T-helper 17 cell (primary cell): ENCODE measurements at regions not wholly inside any gene's neighbourhood (a gene's known extent, or its start where the extent isn't known, plus 50 kb on each side); places are given as distances from the start of the nearest gene placed in this dataset.
"Not testable (repeated sequence)": the region's sequence is repeated elsewhere in the genome, so short reads cannot be mapped to it uniquely, and the experiment has no call there.

ENCODE experiments used
- ATAC-seq: fragments of 150-1000 bp; cut with Tn5 transposase; 2 replicates; pipeline ENCODE4 v1.10.0; 2021; ENCODE audit warnings: mild to moderate bottlenecking, moderate library complexity
- DNase-seq, 3 donors: peaks; one replicate each; pipeline versions ENCODE4 v3.0.0 to v3.0.0-alpha.2; 2020 to 2021
- H3K9me3 ChIP-seq: one replicate; pipeline ENCODE4 v1.7.0; 2013; ENCODE audit warnings: low read length, mild to moderate bottlenecking; ENCODE audit not compliant: control insufficient read depth, poor library complexity, severe bottlenecking
- H3K27ac Mint-ChIP-seq: one replicate; pipeline ENCODE4 v1.8.0; 2022; ENCODE audit warnings: mild to moderate bottlenecking, moderate library complexity, mixed read lengths
- H3K27me3 Mint-ChIP-seq: one replicate; pipeline ENCODE4 v1.8.0; 2022; ENCODE audit warnings: mixed read lengths
- H3K36me3 Mint-ChIP-seq: one replicate; pipeline ENCODE4 v1.8.0; 2022; ENCODE audit warnings: low read depth, mixed read lengths
- H3K4me1 Mint-ChIP-seq: one replicate; pipeline ENCODE4 v1.8.0; 2022; ENCODE audit warnings: mild to moderate bottlenecking, mixed read lengths
- H3K4me3 Mint-ChIP-seq: one replicate; pipeline ENCODE4 v1.8.0; 2022; ENCODE audit warnings: mild to moderate bottlenecking, moderate library complexity, mixed read lengths

GRCh38 chr10:55822096-55822495 is 539.0 kb downstream of the ZWINT start:
- no peak overlapping the region for H3K4me3 Mint-ChIP-seq
- DNase-seq (no peak), ATAC-seq (no peak)
- no peak overlapping the region for H3K27ac Mint-ChIP-seq
- no peaks in the 10 kb centered on the region for H3K4me1 Mint-ChIP-seq
- no peaks in the 10 kb centered on the region for H3K36me3 Mint-ChIP-seq
- H3K27me3 Mint-ChIP-seq: no peaks in the 10 kb centered on the region
- peaks cover 4% of the 10 kb centered on the region for H3K9me3 ChIP-seq

DNA sequence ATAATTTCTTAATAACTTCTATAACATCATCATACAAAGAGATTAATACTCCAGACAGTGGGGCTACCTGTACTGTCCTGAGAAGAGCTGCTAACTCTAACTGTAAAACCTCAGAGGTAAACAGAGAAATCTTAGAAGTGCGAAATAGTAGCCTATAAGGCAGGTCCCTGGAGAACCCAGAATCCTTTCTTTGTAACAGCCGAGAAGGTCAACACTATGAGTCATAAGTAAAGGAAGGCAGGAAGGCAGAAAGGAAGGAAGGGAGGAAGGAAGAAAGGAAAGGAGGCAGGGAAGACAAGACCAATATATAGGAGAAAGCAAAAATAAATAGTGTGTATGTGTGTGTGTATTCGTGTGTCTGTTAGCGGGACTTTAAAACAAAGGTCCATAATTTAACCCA is 540.6 kb downstream of the ZWINT start:
- Mint-ChIP-seq H3K27me3 (no peaks in the 10 kb centered on the region), H3K27ac (no peak overlapping the region), H3K4me1 (no peaks in the 10 kb centered on the region), H3K4me3 (no peak overlapping the region), H3K36me3 (no peaks in the 10 kb centered on the region)
- peaks cover 4% of the 10 kb centered on the region for H3K9me3 ChIP-seq
- ATAC-seq (no peak), DNase-seq (no peak)

GRCh38 chr10:55820071-55820470 is 541.0 kb downstream of the ZWINT start:
- ATAC-seq (no peak), DNase-seq (no peak)
- Mint-ChIP-seq H3K27me3 (no peaks in the 10 kb centered on the region), H3K27ac (no peak overlapping the region), H3K4me1 (no peaks in the 10 kb centered on the region), H3K4me3 (no peak overlapping the region), H3K36me3 (no peaks in the 10 kb centered on the region)
- peaks cover 4% of the 10 kb centered on the region for H3K9me3 ChIP-seq

- no peak overlapping the region for H3K27ac Mint-ChIP-seq
- DNase-seq: no peak
- no peak for ATAC-seq
- H3K27me3 Mint-ChIP-seq: no peaks in the 10 kb centered on the region
- no peak overlapping the region for H3K4me3 Mint-ChIP-seq
- no peaks in the 10 kb centered on the region for H3K36me3 Mint-ChIP-seq
- H3K4me1 Mint-ChIP-seq: no peaks in the 10 kb centered on the region
- no peaks in the 10 kb centered on the region for H3K9me3 ChIP-seq
Measured at GRCh38 chr10:55813451-55814170, 547.4 kb downstream of the ZWINT start.

DNA sequence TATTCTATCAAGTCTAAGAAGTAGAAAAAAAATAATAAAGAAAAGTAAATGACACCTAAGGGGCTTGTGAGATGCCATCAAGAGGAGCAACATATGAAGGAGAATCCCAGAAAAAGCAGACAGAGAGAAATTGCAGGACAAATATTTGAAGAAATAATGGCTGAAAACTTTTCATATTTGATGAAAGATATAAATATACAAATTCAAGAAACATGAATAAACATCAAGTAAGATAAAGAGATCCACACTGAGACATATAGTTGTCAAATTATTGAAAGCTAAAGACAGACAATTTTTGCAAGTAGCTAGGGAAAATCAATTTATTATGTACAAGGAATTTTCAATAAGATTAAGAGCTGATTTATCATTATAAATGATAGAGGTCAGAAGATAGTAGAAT is 558.0 kb downstream of the ZWINT start:
- no peaks in the 10 kb centered on the region for H3K9me3 ChIP-seq
- Mint-ChIP-seq H3K36me3 (no peaks in the 10 kb centered on the region), H3K27ac (no peak overlapping the region), H3K4me1 (no peaks in the 10 kb centered on the region), H3K27me3 (no peaks in the 10 kb centered on the region), H3K4me3 (no peak overlapping the region)
- ATAC-seq: no peak
- DNase-seq: no peak

GRCh38 chr10:55801353-55801661 is 559.8 kb downstream of the ZWINT start:
- no peak for ATAC-seq
- no peak overlapping the region for H3K27ac Mint-ChIP-seq
- no peaks in the 10 kb centered on the region for H3K4me1 Mint-ChIP-seq
- no peaks in the 10 kb centered on the region for H3K27me3 Mint-ChIP-seq
- H3K9me3 ChIP-seq: no peaks in the 10 kb centered on the region
- no peak for DNase-seq
- H3K4me3 Mint-ChIP-seq: no peak overlapping the region
- no peaks in the 10 kb centered on the region for H3K36me3 Mint-ChIP-seq

DNA sequence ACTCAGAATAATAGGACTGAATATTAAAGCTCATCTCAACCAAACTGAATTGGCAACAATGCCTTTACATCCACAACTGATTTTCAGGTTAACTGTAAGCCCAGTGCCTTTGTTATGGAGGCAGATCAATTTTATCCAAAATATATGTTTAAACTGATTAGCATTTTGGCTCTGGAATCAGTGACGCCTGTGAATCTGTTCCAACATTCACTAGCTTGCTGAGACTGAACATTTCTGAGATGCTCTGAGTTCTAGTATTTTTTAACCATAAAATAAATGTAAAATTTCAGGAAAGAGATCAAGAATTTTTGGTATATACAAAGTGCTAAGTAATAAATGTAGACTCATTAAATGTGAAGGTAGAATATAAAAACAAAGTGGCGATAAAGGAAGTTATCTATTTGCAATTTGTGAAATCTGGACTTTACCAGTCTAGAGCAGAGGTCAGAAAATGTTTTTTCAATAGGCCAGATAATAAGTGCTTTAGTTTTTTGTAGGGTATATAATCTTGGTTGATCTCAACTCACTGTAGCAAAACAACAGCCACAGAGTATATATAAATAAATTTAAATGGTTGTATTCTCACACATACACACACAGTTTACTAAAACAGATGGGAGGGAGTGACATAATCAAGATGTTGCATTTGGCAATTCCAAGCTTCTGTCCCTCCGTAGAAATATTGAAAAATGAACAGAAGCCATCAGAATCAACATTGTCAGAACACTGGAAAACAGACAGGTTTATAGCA is 560.3 kb downstream of the ZWINT start:
- Mint-ChIP-seq H3K27ac (no peak overlapping the region), H3K27me3 (no peaks in the 10 kb centered on the region), H3K4me3 (no peak overlapping the region), H3K4me1 (no peaks in the 10 kb centered on the region), H3K36me3 (no peaks in the 10 kb centered on the region)
- H3K9me3 ChIP-seq: no peaks in the 10 kb centered on the region
- DNase-seq: no peak
- ATAC-seq: no peak

DNA sequence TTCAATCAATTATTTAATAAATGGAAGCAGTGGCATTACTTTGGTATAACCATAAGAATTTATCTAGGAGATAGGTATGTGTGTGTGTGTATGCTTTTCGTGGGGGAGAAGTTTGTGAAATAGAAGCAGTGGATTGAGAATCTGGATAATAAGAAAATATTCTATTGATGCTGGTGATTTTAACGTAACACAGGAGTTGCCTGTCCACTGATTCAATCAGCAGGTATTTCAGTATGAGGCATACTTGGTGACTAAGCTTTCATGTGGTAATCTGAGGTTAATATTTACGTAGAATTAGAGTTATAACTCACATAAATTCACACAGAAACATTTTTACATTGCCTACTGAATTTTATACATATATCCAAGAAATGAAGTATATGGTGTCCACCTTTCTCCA is 568.0 kb downstream of the ZWINT start:
- H3K36me3 Mint-ChIP-seq: no peaks in the 10 kb centered on the region
- DNase-seq: no peak
- ATAC-seq: no peak
- no peaks in the 10 kb centered on the region for H3K9me3 ChIP-seq
- no peak overlapping the region for H3K27ac Mint-ChIP-seq
- no peak overlapping the region for H3K4me3 Mint-ChIP-seq
- H3K4me1 Mint-ChIP-seq: no peaks in the 10 kb centered on the region
- H3K27me3 Mint-ChIP-seq: no peaks in the 10 kb centered on the region

DNA sequence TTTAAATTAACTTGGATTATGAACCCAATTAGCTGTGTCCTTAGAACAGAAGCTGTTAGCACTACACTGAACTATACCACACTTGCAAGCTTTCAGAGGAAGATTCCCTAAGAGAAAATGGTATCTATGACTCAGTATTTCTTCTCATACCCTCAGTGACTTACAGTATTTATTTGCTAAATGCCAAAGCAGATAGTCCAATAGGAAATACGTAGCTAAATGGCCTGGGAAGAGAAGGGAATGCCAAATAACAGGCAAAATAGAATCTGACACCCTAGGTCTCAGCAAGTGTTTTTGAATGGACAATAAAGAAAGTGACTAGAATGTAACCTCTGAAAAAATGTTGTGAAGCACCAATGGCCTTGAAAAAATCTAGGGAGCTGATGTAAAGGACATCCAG is 570.8 kb downstream of the ZWINT start:
- H3K27ac Mint-ChIP-seq, H3K4me3 Mint-ChIP-seq, H3K36me3 Mint-ChIP-seq, H3K9me3 ChIP-seq, H3K4me1 Mint-ChIP-seq, ATAC-seq, H3K27me3 Mint-ChIP-seq, DNase-seq: not testable (repeated sequence)

- H3K4me1 Mint-ChIP-seq: no peaks in the 10 kb centered on the region
- H3K4me3 Mint-ChIP-seq: no peak overlapping the region
- no peaks in the 10 kb centered on the region for H3K9me3 ChIP-seq
- no peak for ATAC-seq
- no peaks in the 10 kb centered on the region for H3K36me3 Mint-ChIP-seq
- H3K27me3 Mint-ChIP-seq: no peaks in the 10 kb centered on the region
- DNase-seq: no peak
- no peak overlapping the region for H3K27ac Mint-ChIP-seq
Measured at GRCh38 chr10:55786461-55787050, 574.5 kb downstream of the ZWINT start.

- H3K27ac Mint-ChIP-seq: no peak overlapping the region
- H3K4me1 Mint-ChIP-seq: no peaks in the 10 kb centered on the region
- DNase-seq: no peak
- no peak for ATAC-seq
- H3K4me3 Mint-ChIP-seq: no peak overlapping the region
- no peaks in the 10 kb centered on the region for H3K36me3 Mint-ChIP-seq
- H3K27me3 Mint-ChIP-seq: no peaks in the 10 kb centered on the region
- no peaks in the 10 kb centered on the region for H3K9me3 ChIP-seq
Measured at GRCh38 chr10:55782181-55782580, 578.9 kb downstream of the ZWINT start.

DNA sequence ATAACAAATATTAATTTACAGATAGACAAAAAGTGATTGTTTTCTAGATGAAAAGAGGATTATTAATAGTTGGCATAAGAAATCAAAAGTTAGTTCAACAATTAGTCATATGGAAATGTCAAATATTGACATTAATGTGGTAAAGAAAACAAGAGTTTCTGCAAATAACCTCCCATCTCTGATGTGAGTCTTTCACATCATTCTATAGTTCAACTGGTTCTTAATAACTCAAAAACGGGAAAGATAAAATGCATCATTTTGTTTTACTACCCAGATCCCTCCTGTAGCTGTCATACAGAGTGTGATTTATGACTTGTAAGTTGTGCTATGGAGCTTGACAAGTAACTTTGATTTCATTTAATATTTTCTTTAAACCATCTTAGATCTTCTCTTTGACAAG is 594.8 kb downstream of the ZWINT start:
- no peak for DNase-seq
- Mint-ChIP-seq H3K4me3 (no peak overlapping the region), H3K36me3 (no peaks in the 10 kb centered on the region), H3K27me3 (no peaks in the 10 kb centered on the region), H3K4me1 (no peaks in the 10 kb centered on the region), H3K27ac (no peak overlapping the region)
- ATAC-seq: no peak
- H3K9me3 ChIP-seq: no peaks in the 10 kb centered on the region

- Mint-ChIP-seq H3K36me3 (no peaks in the 10 kb centered on the region), H3K27me3 (no peaks in the 10 kb centered on the region), H3K4me1 (no peaks in the 10 kb centered on the region), H3K4me3 (no peak overlapping the region), H3K27ac (no peak overlapping the region)
- ATAC-seq: no peak
- H3K9me3 ChIP-seq: no peaks in the 10 kb centered on the region
- DNase-seq: no peak
Measured at GRCh38 chr10:55750458-55750857, 610.6 kb downstream of the ZWINT start.

GRCh38 chr10:55747244-55747643 is 613.8 kb downstream of the ZWINT start:
- no peak overlapping the region for H3K4me3 Mint-ChIP-seq
- H3K36me3 Mint-ChIP-seq: no peaks in the 10 kb centered on the region

More at GRCh38 chr10:55747244-55747643, 613.8 kb downstream of the ZWINT start:
- Mint-ChIP-seq H3K27me3 (no peaks in the 10 kb centered on the region), H3K4me1 (no peaks in the 10 kb centered on the region), H3K27ac (no peak overlapping the region)
- no peaks in the 10 kb centered on the region for H3K9me3 ChIP-seq
- no peak for ATAC-seq
- DNase-seq: no peak
